Nephron (organoid): ENCODE measurements at regions not wholly inside any gene's neighbourhood (a gene's known extent, or its start where the extent isn't known, plus 50 kb on each side); places are given as distances from the start of the nearest gene placed in this dataset.

Experiments used
- H3K27ac Mint-ChIP-seq, 3 experiments: 2 replicates each; pipeline ENCODE4 v1.8.0; 2020; ENCODE audit warnings: mixed read lengths in 3 of 3, mild to moderate bottlenecking in 2 of 3, moderate library complexity in 1 of 3
- H3K27me3 Mint-ChIP-seq: 2 replicates; pipeline ENCODE4 v1.8.0; 2021; ENCODE audit warnings: low read depth, mild to moderate bottlenecking, moderate library complexity, mixed read lengths
- H3K36me3 Mint-ChIP-seq: 2 replicates; pipeline ENCODE4 v1.8.0; 2020; ENCODE audit warnings: low read depth, mixed read lengths
- H3K4me1 Mint-ChIP-seq: 2 replicates; pipeline ENCODE4 v1.8.0; 2020; ENCODE audit warnings: mixed read lengths
- H3K4me3 Mint-ChIP-seq, 3 experiments: 2 replicates each; pipeline ENCODE4 v1.8.0; 2020; ENCODE audit warnings: mild to moderate bottlenecking in 3 of 3, mixed read lengths in 3 of 3, moderate library complexity in 2 of 3
- H3K9me3 Mint-ChIP-seq: 2 replicates; pipeline ENCODE4 v1.8.0; 2020; ENCODE audit warnings: mixed read lengths
- CTCF ChIP-seq, 3 experiments: fragments of 200-600 bp; sonication (generic); IDR thresholded peaks; one replicate each; pipeline ENCODE4 v1.5.0; 2021; ENCODE audit warnings: antibody characterized with exemption in 3 of 3; ENCODE audit not compliant: unreplicated experiment in 3 of 3

- no peaks in the 10 kb centered on the region for H3K36me3 Mint-ChIP-seq
- TF ChIP-seq CTCF (IDR thresholded peaks at IDR 0.05; ENCODE audit: unreplicated experiment in 3 of 3) = no peak
- peaks cover 3% of the 10 kb centered on the region for H3K27me3 Mint-ChIP-seq
- H3K27ac Mint-ChIP-seq = no peak overlapping the region
- peaks cover 7% of the 10 kb centered on the region for H3K9me3 Mint-ChIP-seq
- H3K4me3 Mint-ChIP-seq = no peak overlapping the region
- H3K4me1 Mint-ChIP-seq = no peaks in the 10 kb centered on the region
These were observed 143.0 kb upstream of the STXBP5 start for GRCh38 chr6:147061252-147061651.

GRCh38 chr6:147063469-147064031, 140.7 kb upstream of the STXBP5 start:
- Mint-ChIP-seq H3K27ac (no peak overlapping the region), H3K4me1 (no peaks in the 10 kb centered on the region), H3K36me3 (no peaks in the 10 kb centered on the region), H3K9me3 (peaks cover 9% of the 10 kb centered on the region), H3K27me3 (no peaks in the 10 kb centered on the region), H3K4me3 (no peak overlapping the region)
- no peak for TF ChIP-seq CTCF (IDR thresholded peaks at IDR 0.05; ENCODE audit: unreplicated experiment in 3 of 3)

GRCh38 chr6:147065786-147066185, 138.4 kb upstream of the STXBP5 start:
- H3K27ac Mint-ChIP-seq = no peak overlapping the region
- H3K9me3 Mint-ChIP-seq = peaks cover 14% of the 10 kb centered on the region

GRCh38 chr6:147067184-147067583, 137.0 kb upstream of the STXBP5 start:
- no peaks in the 10 kb centered on the region for H3K36me3 Mint-ChIP-seq
- no peak overlapping the region for H3K27ac Mint-ChIP-seq
- no peaks in the 10 kb centered on the region for H3K4me1 Mint-ChIP-seq
- no peak for TF ChIP-seq CTCF (IDR thresholded peaks at IDR 0.05; ENCODE audit: unreplicated experiment in 3 of 3)
- H3K27me3 Mint-ChIP-seq = no peaks in the 10 kb centered on the region
- H3K4me3 Mint-ChIP-seq = no peak overlapping the region
- H3K9me3 Mint-ChIP-seq = peaks cover 14% of the 10 kb centered on the region

More at GRCh38 chr6:147065786-147066185, 138.4 kb upstream of the STXBP5 start:
- no peak overlapping the region for H3K4me3 Mint-ChIP-seq
- H3K4me1 Mint-ChIP-seq = no peaks in the 10 kb centered on the region
- H3K36me3 Mint-ChIP-seq = no peaks in the 10 kb centered on the region
- no peaks in the 10 kb centered on the region for H3K27me3 Mint-ChIP-seq
- no peak for TF ChIP-seq CTCF (IDR thresholded peaks at IDR 0.05; ENCODE audit: unreplicated experiment in 3 of 3)

GRCh38 chr6:147071776-147072175, 132.4 kb upstream of the STXBP5 start:
- no peaks in the 10 kb centered on the region for H3K27me3 Mint-ChIP-seq
- H3K36me3 Mint-ChIP-seq = no peaks in the 10 kb centered on the region
- H3K27ac Mint-ChIP-seq = no peak overlapping the region
- H3K4me3 Mint-ChIP-seq = no peak overlapping the region
- no peaks in the 10 kb centered on the region for H3K4me1 Mint-ChIP-seq
- no peak for TF ChIP-seq CTCF (IDR thresholded peaks at IDR 0.05; ENCODE audit: unreplicated experiment in 3 of 3)
- H3K9me3 Mint-ChIP-seq = peaks cover 7% of the 10 kb centered on the region

GRCh38 chr6:147075381-147075780, 128.8 kb upstream of the STXBP5 start:
- H3K27ac Mint-ChIP-seq = no peak overlapping the region

More at GRCh38 chr6:147075381-147075780, 128.8 kb upstream of the STXBP5 start:
- no peaks in the 10 kb centered on the region for H3K36me3 Mint-ChIP-seq
- no peaks in the 10 kb centered on the region for H3K27me3 Mint-ChIP-seq
- no peak for TF ChIP-seq CTCF (IDR thresholded peaks at IDR 0.05; ENCODE audit: unreplicated experiment in 3 of 3)
- no peak overlapping the region for H3K4me3 Mint-ChIP-seq
- no peaks in the 10 kb centered on the region for H3K9me3 Mint-ChIP-seq
- no peaks in the 10 kb centered on the region for H3K4me1 Mint-ChIP-seq
